H1 (cell line): ENCODE measurements at regions not wholly inside any gene's neighbourhood (a gene's known extent, or its start where the extent isn't known, plus 50 kb on each side); places are given as distances from the start of the nearest gene placed in this dataset.

Source experiments
- CTCF ChIA-PET: fragments of 300-600 bp; sonication (Branson Sonifier 250); formaldehyde crosslinking; loops from one replicate; lab custom pipeline; 2021; ENCODE audit not compliant: partially characterized antibody; lab: Charles Lee
- POLR2A ChIA-PET: fragments of 300-600 bp; sonication (Branson Sonifier 250); formaldehyde crosslinking; loops from one replicate; lab custom pipeline; 2021; ENCODE audit warnings: inconsistent platforms; ENCODE audit not compliant: partially characterized antibody; lab: Charles Lee
- DNase-seq, 2 experiments: peaks; one replicate each; pipeline versions ENCODE4 v3.0.0 to v3.0.0-alpha.2; 2010 to 2022; ENCODE audit warnings: low spot score in 2 of 2, low read depth in 1 of 2, mixed read lengths in 1 of 2
- FAIRE-seq: peaks from 2 replicates; lab custom pipeline; 2011; peaks lifted over from hg19 to GRCh38; lab: Jason Lieb, UNC
- H2AFZ ChIP-seq: 2 replicates; pipeline ENCODE4 v1.8.1; 2012; ENCODE audit warnings: low read length, inconsistent platforms
- H2AK5ac ChIP-seq: 2 replicates; pipeline ENCODE4 v1.6.1; 2013; ENCODE audit warnings: low read depth, low read length
- H2BK120ac ChIP-seq: replicated peaks from 2 replicates; pipeline ENCODE3; 2013; ENCODE audit warnings: low read depth, low read length, inconsistent platforms
- H2BK12ac ChIP-seq: 2 replicates; pipeline ENCODE4 v1.6.1; 2013; ENCODE audit warnings: low read depth, low read length
- H2BK15ac ChIP-seq: 2 replicates; pipeline ENCODE4 v1.6.1; 2013; ENCODE audit warnings: low read length
- H2BK20ac ChIP-seq: 2 replicates; pipeline ENCODE4 v1.6.1; 2013; ENCODE audit warnings: low read length
- H2BK5ac ChIP-seq: 2 replicates; pipeline ENCODE4 v1.6.1; 2013; ENCODE audit warnings: low read depth, low read length
- H3K14ac ChIP-seq: 2 replicates; pipeline ENCODE4 v1.6.1; 2013; ENCODE audit warnings: inconsistent platforms; ENCODE audit not compliant: insufficient read length
- H3K18ac ChIP-seq: 2 replicates; pipeline ENCODE4 v1.6.1; 2013; ENCODE audit warnings: low read length; ENCODE audit errors: extremely low read depth
- H3K23ac ChIP-seq: 2 replicates; pipeline ENCODE4 v1.6.1; 2013; ENCODE audit warnings: inconsistent platforms; ENCODE audit not compliant: insufficient read length
- H3K23me2 ChIP-seq: 2 replicates; pipeline ENCODE4 v1.6.1; 2013; ENCODE audit warnings: low read depth, low read length
- H3K27ac ChIP-seq: 2 replicates; pipeline ENCODE4 v1.6.1; 2011; ENCODE audit warnings: low read depth, low read length, inconsistent platforms
- H3K27me3 ChIP-seq, 4 experiments: replicated peaks in 1 of 4; 1 replicate in 1 of 4; 2 replicates in 3 of 4; pipeline versions ENCODE4 v1.6.1 to v1.8.1; 2011 to 2013; ENCODE audit warnings: low read length in 3 of 4, mild to moderate bottlenecking in 3 of 4, inconsistent platforms in 2 of 4, mixed read lengths in 2 of 4, moderate library complexity in 1 of 4; ENCODE audit not compliant: control insufficient read depth in 3 of 4, insufficient read depth in 3 of 4; ENCODE audit errors: extremely low read depth in 1 of 4
- H3K36me3 ChIP-seq, 4 experiments: 2 replicates each; pipeline versions ENCODE4 v1.6.1 to v1.8.1; 2011 to 2013; ENCODE audit warnings: mild to moderate bottlenecking in 4 of 4, low read length in 3 of 4, moderate library complexity in 2 of 4, control low read depth in 1 of 4, inconsistent platforms in 1 of 4; ENCODE audit not compliant: insufficient read depth in 4 of 4, control insufficient read depth in 2 of 4
- H3K4ac ChIP-seq: replicated peaks from 2 replicates; pipeline ENCODE3; 2013; ENCODE audit warnings: low read length, low read depth, mixed read lengths, inconsistent platforms; ENCODE audit not compliant: insufficient read length
- H3K4me1 ChIP-seq, 4 experiments: replicated peaks in 1 of 4; 1 replicate in 1 of 4; 2 replicates in 3 of 4; pipeline versions ENCODE4 v1.6.1 to v1.8.1; 2011 to 2013; ENCODE audit warnings: low read length in 3 of 4, inconsistent platforms in 2 of 4, mixed read lengths in 1 of 4; ENCODE audit not compliant: insufficient read depth in 4 of 4, control insufficient read depth in 3 of 4
- H3K4me2 ChIP-seq, 2 experiments: 2 replicates each; pipeline versions ENCODE4 v1.6.1 to v1.8.1; 2011 to 2013; ENCODE audit warnings: low read depth in 2 of 2, low read length in 2 of 2, control low read depth in 1 of 2, inconsistent platforms in 1 of 2, mild to moderate bottlenecking in 1 of 2; ENCODE audit not compliant: insufficient read depth in 1 of 2
- H3K4me3 ChIP-seq, 4 experiments: fragments of 200-600, 300-600 bp in 1 of 4; sonication (generic), shearing (Covaris generic), sonication (Bioruptor Twin) in 1 of 4; 2 replicates each; pipeline versions ENCODE4 v1.5.1 to v1.8.1; 2011 to 2016; ENCODE audit warnings: low read length in 4 of 4, low read depth in 3 of 4, control low read depth in 2 of 4, inconsistent platforms in 2 of 4, mild to moderate bottlenecking in 2 of 4, mixed read lengths in 1 of 4, moderate library complexity in 1 of 4; ENCODE audit not compliant: insufficient read depth in 2 of 4; ENCODE audit errors: extremely low read depth in 1 of 4
- H3K56ac ChIP-seq: replicated peaks from 2 replicates; pipeline ENCODE3; 2013; ENCODE audit warnings: low read depth, mild to moderate bottlenecking, mixed read lengths, low read length, inconsistent platforms; ENCODE audit not compliant: insufficient read length
- H3K79me1 ChIP-seq: 2 replicates; pipeline ENCODE4 v1.6.1; 2013; ENCODE audit warnings: low read depth, low read length, control low read depth
- H3K79me2 ChIP-seq, 2 experiments: 2 replicates each; pipeline versions ENCODE4 v1.6.1 to v1.8.1; 2012 to 2013; ENCODE audit warnings: low read length in 2 of 2, mild to moderate bottlenecking in 2 of 2, inconsistent platforms in 1 of 2; ENCODE audit not compliant: insufficient read depth in 2 of 2, control insufficient read depth in 1 of 2
- H3K9ac ChIP-seq, 4 experiments: replicated peaks in 1 of 4; 1 replicate in 1 of 4; 2 replicates in 3 of 4; pipeline versions ENCODE4 v1.6.1 to v1.8.1; 2011 to 2013; ENCODE audit warnings: low read depth in 3 of 4, low read length in 3 of 4, control low read depth in 2 of 4, mild to moderate bottlenecking in 2 of 4, moderate library complexity in 2 of 4, inconsistent platforms in 1 of 4; ENCODE audit errors: extremely low read depth in 1 of 4
- H3K9me3 ChIP-seq, 2 experiments: 2 replicates each; pipeline versions ENCODE4 v1.6.1 to v1.8.1; 2012 to 2013; ENCODE audit warnings: mild to moderate bottlenecking in 2 of 2, moderate library complexity in 2 of 2, control low read depth in 1 of 2, inconsistent platforms in 1 of 2, low read depth in 1 of 2, low read length in 1 of 2, mixed read lengths in 1 of 2; ENCODE audit not compliant: insufficient read depth in 2 of 2
- H4K20me1 ChIP-seq, 2 experiments: replicated peaks in 1 of 2; 2 replicates each; pipeline versions ENCODE3 to v1.8.1; 2011 to 2013; ENCODE audit warnings: inconsistent platforms in 2 of 2, low read length in 2 of 2, mild to moderate bottlenecking in 1 of 2; ENCODE audit not compliant: insufficient read depth in 2 of 2, control insufficient read depth in 1 of 2
- H4K5ac ChIP-seq: 2 replicates; pipeline ENCODE4 v1.6.1; 2013; ENCODE audit warnings: low read length, low read depth, mixed read lengths, inconsistent platforms; ENCODE audit not compliant: insufficient read length
- H4K8ac ChIP-seq: 2 replicates; pipeline ENCODE4 v1.8.0; 2013; ENCODE audit warnings: mild to moderate bottlenecking, moderate library complexity, low read length, inconsistent platforms; ENCODE audit not compliant: insufficient read depth; ENCODE audit errors: extremely low read depth
- H4K91ac ChIP-seq: replicated peaks from 2 replicates; pipeline ENCODE3; 2013; ENCODE audit warnings: low read length, mixed read lengths, inconsistent platforms; ENCODE audit not compliant: insufficient read length
- BACH1 ChIP-seq: IDR thresholded peaks from 2 replicates; pipeline ENCODE4 v1.6.1; 2012; ENCODE audit warnings: low read length, improper control_type of control experiment
- EP300 ChIP-seq, 2 experiments: IDR thresholded peaks; 1 replicate in 1 of 2; 2 replicates in 1 of 2; pipeline ENCODE4 v1.6.1; 2011 to 2012; ENCODE audit warnings: low read depth in 2 of 2, low read length in 2 of 2, mild to moderate bottlenecking in 2 of 2, borderline replicate concordance in 1 of 2, inconsistent platforms in 1 of 2, moderate library complexity in 1 of 2
- GABPA ChIP-seq: IDR thresholded peaks from 2 replicates; pipeline ENCODE4 v1.6.1; 2011; ENCODE audit warnings: mild to moderate bottlenecking, low read length, moderate library complexity, borderline replicate concordance; ENCODE audit not compliant: insufficient read depth
- JUN ChIP-seq: IDR thresholded peaks from 2 replicates; pipeline ENCODE4 v1.6.1; 2011; ENCODE audit warnings: low read depth, mild to moderate bottlenecking, improper control_type of control experiment, low read length
- NANOG ChIP-seq: IDR thresholded peaks from 2 replicates; pipeline ENCODE4 v1.6.1; 2011; ENCODE audit warnings: low read length, low read depth, mild to moderate bottlenecking, inconsistent platforms; ENCODE audit not compliant: insufficient read depth, poor library complexity, severe bottlenecking
- RNF2 ChIP-seq: fragments of 200-900, 300-1000 bp; sonication (generic); IDR thresholded peaks from 2 replicates; pipeline ENCODE4 v1.7.1; 2016; ENCODE audit warnings: borderline replicate concordance, low read depth, mild to moderate bottlenecking, antibody characterized with exemption, low read length; ENCODE audit not compliant: poor library complexity, severe bottlenecking; ENCODE audit errors: missing control alignments
- RXRA ChIP-seq: IDR thresholded peaks from 2 replicates; pipeline ENCODE4 v1.6.1; 2011; ENCODE audit warnings: low read depth, mild to moderate bottlenecking, low read length, moderate library complexity; ENCODE audit not compliant: insufficient read depth
- SAP30 ChIP-seq: fragments of 300-600 bp; sonication (generic); IDR thresholded peaks from 2 replicates; pipeline ENCODE4 v1.7.1; 2012; ENCODE audit warnings: low read length, moderate library complexity, mild to moderate bottlenecking, inconsistent platforms; ENCODE audit not compliant: insufficient read depth, insufficient replicate concordance
- SP2 ChIP-seq: IDR thresholded peaks from 2 replicates; pipeline ENCODE4 v1.6.1; 2012; ENCODE audit warnings: mild to moderate bottlenecking, low read length, inconsistent platforms
- SRF ChIP-seq: IDR thresholded peaks from 2 replicates; pipeline ENCODE4 v1.6.1; 2011; ENCODE audit warnings: mild to moderate bottlenecking, low read depth, low read length, moderate library complexity
- WGBS, 2 experiments: shearing (Covaris generic) in 1 of 2; methylation state at CpG; one replicate each; pipeline versions ENCODE4 v1.1.6 to v1.1.7; 2013 to 2015; ENCODE audit warnings: low lambda C conversion rate in 2 of 2, mixed read lengths in 2 of 2, inconsistent platforms in 1 of 2, low coverage in 1 of 2, missing lambda C conversion rate in 1 of 2; ENCODE audit not compliant: insufficient replicate concordance in 2 of 2, insufficient coverage in 1 of 2, insufficient read length in 1 of 2; ENCODE audit errors: extremely low coverage in 1 of 2, missing lambda C conversion rate in 1 of 2; 5-methylcytosine and 5-hydroxymethylcytosine counted together
- TF ChIP-seq, protein P1 (sequence below): IDR thresholded peaks from 2 replicates; pipeline ENCODE4 v1.6.1; 2011; ENCODE audit warnings: low read depth, mild to moderate bottlenecking, low read length; ENCODE audit not compliant: insufficient read depth
- TF ChIP-seq, protein P2 (sequence below): IDR thresholded peaks from 2 replicates; pipeline ENCODE4 v1.6.1; 2011; ENCODE audit warnings: low read length, improper control_type of control experiment

DNA sequence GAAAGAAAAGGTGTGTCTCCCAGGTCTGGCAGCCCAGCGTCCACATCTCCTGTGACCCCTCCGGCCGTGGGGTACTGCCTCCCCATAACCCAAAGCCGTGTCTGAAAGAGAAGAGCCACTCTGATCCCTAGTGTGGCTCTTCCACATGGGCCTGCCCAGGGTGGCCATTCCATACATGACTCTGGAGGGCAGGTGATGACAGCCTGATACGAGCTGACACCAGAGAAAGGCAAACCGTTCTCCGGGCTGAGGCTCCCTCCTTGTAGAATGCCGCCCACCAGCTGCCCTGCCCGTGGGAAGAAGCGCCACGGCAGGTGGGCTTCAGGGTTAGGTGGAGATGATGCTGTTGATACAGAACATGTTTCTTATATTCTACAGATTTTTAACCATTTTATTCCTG is 451.6 kb upstream of the SALL3 start:
- Histone ChIP-seq H4K5ac (no peak overlapping the region), H3K4ac (no peak overlapping the region), H2BK20ac (no peak overlapping the region), H3K9ac (no peak overlapping the region), H3K56ac (no peak overlapping the region), H2BK120ac (no peak overlapping the region), H3K14ac (no peak overlapping the region), H4K8ac (no peak overlapping the region; the same call in 1 of the 2 replicates), H3K27me3 (no peaks in the 10 kb centered on the region), H3K4me3 (no peak overlapping the region), H3K79me1 (no peaks in the 10 kb centered on the region), H4K20me1 (no peaks in the 10 kb centered on the region), H2AK5ac (no peak overlapping the region), H3K4me2 (no peak overlapping the region), H3K18ac (no peak overlapping the region), H3K36me3 (no peaks in the 10 kb centered on the region), H2BK5ac (no peak overlapping the region), H2BK15ac (no peak overlapping the region), H3K27ac (no peak overlapping the region), H3K4me1 (no peaks in the 10 kb centered on the region), H3K23me2 (peaks cover 4% of the 10 kb centered on the region; the same call in 1 of the 2 replicates), H3K79me2 (no peaks in the 10 kb centered on the region), H3K23ac (no peak overlapping the region), H4K91ac (no peak overlapping the region), H2AFZ (no peak overlapping the region), H2BK12ac (no peak overlapping the region), H3K9me3 (peaks cover 0 to 3% of the 10 kb centered on the region in 2 experiments; a peak in 1 of 4 replicates)
- ChIA-PET CTCF (no interaction called here), POLR2A (no interaction called here)
- FAIRE-seq (no peak), DNase-seq (no peak)
- WGBS, 2 experiments = 87% methylated on average over 11 of the region's 11 CpGs; no CpG with 5 or more reads in 1 of the 2 experiments
- no peak for TF ChIP-seq JUN
- TF ChIP-seq GABPA = no peak
- TF ChIP-seq SRF = no peak
- no peak for TF ChIP-seq EP300 (IDR thresholded peaks at IDR 0.05; ENCODE audit: borderline replicate concordance in 1 of 2, low read depth in 2 of 2, low read length in 2 of 2)
- TF ChIP-seq SAP30 = no peak
- TF ChIP-seq NANOG = no peak
- no peak for TF ChIP-seq RXRA
- TF ChIP-seq SP2 = no peak
- TF ChIP-seq, protein P1, sequence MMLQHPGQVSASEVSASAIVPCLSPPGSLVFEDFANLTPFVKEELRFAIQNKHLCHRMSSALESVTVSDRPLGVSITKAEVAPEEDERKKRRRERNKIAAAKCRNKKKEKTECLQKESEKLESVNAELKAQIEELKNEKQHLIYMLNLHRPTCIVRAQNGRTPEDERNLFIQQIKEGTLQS = no peak
- TF ChIP-seq BACH1 = no peak
- TF ChIP-seq RNF2 = no peak
- TF ChIP-seq, protein P2, sequence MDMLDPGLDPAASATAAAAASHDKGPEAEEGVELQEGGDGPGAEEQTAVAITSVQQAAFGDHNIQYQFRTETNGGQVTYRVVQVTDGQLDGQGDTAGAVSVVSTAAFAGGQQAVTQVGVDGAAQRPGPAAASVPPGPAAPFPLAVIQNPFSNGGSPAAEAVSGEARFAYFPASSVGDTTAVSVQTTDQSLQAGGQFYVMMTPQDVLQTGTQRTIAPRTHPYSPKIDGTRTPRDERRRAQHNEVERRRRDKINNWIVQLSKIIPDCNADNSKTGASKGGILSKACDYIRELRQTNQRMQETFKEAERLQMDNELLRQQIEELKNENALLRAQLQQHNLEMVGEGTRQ = no peak
